ENCODE measurements at regions not wholly inside any gene's neighbourhood (a gene's known extent, or its start where the extent isn't known, plus 50 kb on each side); places are given as distances from the start of the nearest gene placed in this dataset.

DNA sequence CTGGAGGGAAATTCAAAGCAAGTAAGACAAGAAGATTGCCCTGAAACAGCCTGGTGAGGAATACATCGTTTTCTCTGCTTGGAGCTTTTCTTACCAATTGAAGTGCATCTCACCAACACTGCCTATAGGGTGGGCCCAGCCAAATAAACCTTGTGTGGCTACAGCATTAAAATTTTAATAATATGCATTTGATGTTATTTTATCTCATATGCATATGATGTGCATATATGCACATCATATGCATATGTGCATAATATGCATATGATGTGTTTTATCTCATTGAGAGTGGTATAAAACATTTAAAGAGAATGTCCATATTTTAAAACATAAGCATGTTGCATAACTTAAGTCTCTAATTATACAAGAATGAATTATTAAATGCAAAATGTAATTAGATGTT, 328.6 kb upstream of the ARID1B start:
- peaks cover 0 to 2% of the 10 kb centered on the region in 2 donors for H3K4me1 ChIP-seq (ENCODE audit: control insufficient read depth in 2 of 2, insufficient read depth in 2 of 2, low read length in 1 of 2)
- H3K4me3 ChIP-seq (ENCODE audit: low read depth in 1 of 2, low read length in 2 of 2) = no peak overlapping the region
- no peaks in the 10 kb centered on the region for H3K9me3 ChIP-seq (ENCODE audit: control insufficient read depth in 2 of 2, insufficient read depth in 1 of 2, low read depth in 1 of 2, low read length in 1 of 2)
- 78% methylated on average over 1 of the region's 1 CpG for WGBS, 2 donors
- H3K36me3 ChIP-seq (ENCODE audit: control insufficient read depth in 2 of 2, insufficient read depth in 2 of 2, low read length in 1 of 2) = no peaks in the 10 kb centered on the region
- no peaks in the 10 kb centered on the region for H3K27me3 ChIP-seq (ENCODE audit: control insufficient read depth in 1 of 2, insufficient read depth in 2 of 2, low read length in 2 of 2)
- no peak overlapping the region for H3K27ac ChIP-seq (ENCODE audit: low read depth in 2 of 2, low read length in 1 of 2)

DNA sequence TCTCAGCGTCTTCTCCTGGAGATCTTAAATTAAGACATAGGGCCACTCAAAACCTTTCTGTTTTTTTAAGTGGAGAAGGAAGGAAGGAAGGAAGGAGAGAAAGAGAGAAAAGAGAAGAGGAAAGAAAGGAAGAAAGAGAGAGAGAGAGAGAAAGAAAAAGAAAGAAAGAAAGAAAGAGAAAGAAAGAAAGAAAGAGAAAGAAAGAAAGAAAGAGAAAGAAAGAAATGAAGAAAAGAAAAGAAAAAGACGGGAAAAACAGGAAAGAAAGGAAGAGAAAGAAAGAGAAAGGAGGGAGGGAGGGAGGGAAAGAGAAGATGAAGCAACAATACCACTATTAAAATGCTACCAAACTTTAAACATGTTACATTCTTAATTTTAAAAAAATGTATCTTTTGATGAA, 336.5 kb upstream of the ARID1B start:
- 88 to 93% methylated on average over 2 of the region's 2 CpGs for WGBS, 2 donors
- no peaks in the 10 kb centered on the region for H3K27me3 ChIP-seq (ENCODE audit: control insufficient read depth in 1 of 2, insufficient read depth in 2 of 2, low read length in 2 of 2)
- H3K27ac ChIP-seq (ENCODE audit: low read depth in 2 of 2, low read length in 1 of 2) = no peak overlapping the region
- H3K4me3 ChIP-seq (ENCODE audit: low read depth in 1 of 2, low read length in 2 of 2) = no peak overlapping the region
- H3K9me3 ChIP-seq (ENCODE audit: control insufficient read depth in 2 of 2, insufficient read depth in 1 of 2, low read depth in 1 of 2, low read length in 1 of 2) = peaks cover 0 to 3% of the 10 kb centered on the region in 2 donors
- H3K4me1 ChIP-seq (ENCODE audit: control insufficient read depth in 2 of 2, insufficient read depth in 2 of 2, low read length in 1 of 2) = no peaks in the 10 kb centered on the region
- no peaks in the 10 kb centered on the region for H3K36me3 ChIP-seq (ENCODE audit: control insufficient read depth in 2 of 2, insufficient read depth in 2 of 2, low read length in 1 of 2)

DNA sequence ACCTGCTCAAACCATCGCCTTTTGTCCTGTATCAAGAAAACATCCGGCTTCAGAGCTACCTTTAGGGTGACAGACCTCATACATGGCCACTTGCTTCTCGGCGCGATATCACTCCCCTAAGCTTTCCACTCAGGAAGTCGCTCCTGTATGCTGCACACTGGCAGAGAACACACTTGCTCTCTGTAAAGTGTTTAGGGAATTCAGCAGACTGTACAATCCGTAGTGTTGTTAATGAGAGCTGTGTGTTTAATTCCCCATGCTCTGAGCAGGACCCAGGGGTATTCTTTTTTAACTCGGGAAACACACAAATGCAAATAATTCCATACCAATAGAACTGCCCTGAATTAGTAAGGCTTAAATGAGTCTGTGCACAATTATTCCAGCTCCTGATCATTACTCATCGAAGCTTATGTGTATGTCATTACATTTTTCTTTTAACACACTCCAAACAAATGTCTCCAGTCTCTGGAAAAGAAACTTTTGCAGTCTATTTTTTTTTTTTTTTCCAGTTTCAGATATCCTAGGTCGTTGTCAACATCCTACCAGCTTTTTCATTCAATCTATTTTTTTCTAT, 338.7 kb upstream of the ARID1B start:
- H3K4me1 ChIP-seq (ENCODE audit: control insufficient read depth in 2 of 2, insufficient read depth in 2 of 2, low read length in 1 of 2) = peaks cover 0 to 2% of the 10 kb centered on the region in 2 donors
- no peak overlapping the region for H3K4me3 ChIP-seq (ENCODE audit: low read depth in 1 of 2, low read length in 2 of 2)
- no peaks in the 10 kb centered on the region for H3K27me3 ChIP-seq (ENCODE audit: control insufficient read depth in 1 of 2, insufficient read depth in 2 of 2, low read length in 2 of 2)
- WGBS, 2 donors = 36 to 50% methylated on average over 10 of the region's 10 CpGs
- H3K9me3 ChIP-seq (ENCODE audit: control insufficient read depth in 2 of 2, insufficient read depth in 1 of 2, low read depth in 1 of 2, low read length in 1 of 2) = peaks cover 0 to 3% of the 10 kb centered on the region in 2 donors
- no peak overlapping the region for H3K27ac ChIP-seq (ENCODE audit: low read depth in 2 of 2, low read length in 1 of 2)
- no peaks in the 10 kb centered on the region for H3K36me3 ChIP-seq (ENCODE audit: control insufficient read depth in 2 of 2, insufficient read depth in 2 of 2, low read length in 1 of 2)

DNA sequence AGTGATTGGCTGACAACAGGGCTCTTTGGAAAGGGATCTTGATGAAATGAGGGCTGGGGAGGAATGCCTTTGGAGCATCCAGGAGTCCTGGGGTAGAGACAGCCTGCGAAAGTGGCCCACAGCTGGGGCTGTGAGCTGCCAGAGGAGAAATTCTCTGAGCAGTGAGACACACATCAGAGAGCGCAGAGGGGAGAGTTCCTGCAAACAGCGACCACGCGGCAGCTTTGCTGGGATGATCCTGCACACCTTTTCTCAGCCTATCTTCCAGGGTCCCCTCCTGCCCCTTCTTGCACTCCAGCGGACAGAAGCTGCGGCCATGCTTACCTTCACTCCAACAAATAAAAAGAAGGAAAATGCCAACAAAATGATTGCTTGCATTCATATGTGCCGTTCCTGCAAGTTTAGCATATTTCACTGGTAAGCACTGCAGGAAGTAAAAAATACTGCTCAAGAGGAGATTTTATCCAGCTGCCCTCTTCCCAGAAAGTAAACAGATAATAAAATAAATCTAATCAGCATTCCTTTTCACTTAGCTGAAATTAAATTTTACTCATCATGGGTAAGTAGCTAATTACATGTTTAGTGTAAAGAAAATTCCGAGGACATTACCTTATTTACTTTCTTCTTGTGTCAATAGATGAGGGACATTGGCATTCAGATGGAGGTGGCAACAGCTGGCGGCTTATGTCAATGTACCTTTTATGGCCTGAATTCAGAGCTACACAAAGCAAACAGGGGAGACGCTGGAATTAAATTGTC, 339.9 kb upstream of the ARID1B start:
- H3K9me3 ChIP-seq (ENCODE audit: control insufficient read depth in 2 of 2, insufficient read depth in 1 of 2, low read depth in 1 of 2, low read length in 1 of 2) = peaks cover 0 to 3% of the 10 kb centered on the region in 2 donors
- H3K27ac ChIP-seq (ENCODE audit: low read depth in 2 of 2, low read length in 1 of 2) = no peak overlapping the region
- 64 to 78% methylated on average over 11 of the region's 11 CpGs for WGBS, 2 donors
- no peak overlapping the region for H3K4me3 ChIP-seq (ENCODE audit: low read depth in 1 of 2, low read length in 2 of 2)
- H3K27me3 ChIP-seq (ENCODE audit: control insufficient read depth in 1 of 2, insufficient read depth in 2 of 2, low read length in 2 of 2) = no peaks in the 10 kb centered on the region
- peaks cover 0 to 2% of the 10 kb centered on the region in 2 donors for H3K4me1 ChIP-seq (ENCODE audit: control insufficient read depth in 2 of 2, insufficient read depth in 2 of 2, low read length in 1 of 2)
- H3K36me3 ChIP-seq (ENCODE audit: control insufficient read depth in 2 of 2, insufficient read depth in 2 of 2, low read length in 1 of 2) = no peaks in the 10 kb centered on the region

DNA sequence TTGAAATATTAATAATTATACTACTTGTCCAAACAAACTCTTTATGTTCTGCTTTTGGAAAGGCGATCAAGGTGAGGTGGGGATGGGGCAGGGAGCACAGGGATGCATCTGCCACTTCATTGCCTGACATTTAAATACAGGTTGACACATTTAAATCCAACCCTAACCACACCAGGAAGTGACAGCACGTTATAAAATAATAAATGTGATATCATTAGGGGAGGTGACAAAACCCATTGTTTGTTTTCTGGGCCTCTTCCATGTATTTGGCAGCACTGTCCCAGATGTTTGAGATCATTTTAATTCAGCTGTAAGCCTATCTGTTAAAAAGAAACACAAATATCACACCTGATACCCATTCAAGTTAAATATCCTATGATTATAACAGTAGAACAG, 342.4 kb upstream of the ARID1B start:
- peaks cover 0 to 2% of the 10 kb centered on the region in 2 donors for H3K4me1 ChIP-seq (ENCODE audit: control insufficient read depth in 2 of 2, insufficient read depth in 2 of 2, low read length in 1 of 2)
- 60 to 65% methylated on average over 2 of the region's 2 CpGs for WGBS, 2 donors

DNA sequence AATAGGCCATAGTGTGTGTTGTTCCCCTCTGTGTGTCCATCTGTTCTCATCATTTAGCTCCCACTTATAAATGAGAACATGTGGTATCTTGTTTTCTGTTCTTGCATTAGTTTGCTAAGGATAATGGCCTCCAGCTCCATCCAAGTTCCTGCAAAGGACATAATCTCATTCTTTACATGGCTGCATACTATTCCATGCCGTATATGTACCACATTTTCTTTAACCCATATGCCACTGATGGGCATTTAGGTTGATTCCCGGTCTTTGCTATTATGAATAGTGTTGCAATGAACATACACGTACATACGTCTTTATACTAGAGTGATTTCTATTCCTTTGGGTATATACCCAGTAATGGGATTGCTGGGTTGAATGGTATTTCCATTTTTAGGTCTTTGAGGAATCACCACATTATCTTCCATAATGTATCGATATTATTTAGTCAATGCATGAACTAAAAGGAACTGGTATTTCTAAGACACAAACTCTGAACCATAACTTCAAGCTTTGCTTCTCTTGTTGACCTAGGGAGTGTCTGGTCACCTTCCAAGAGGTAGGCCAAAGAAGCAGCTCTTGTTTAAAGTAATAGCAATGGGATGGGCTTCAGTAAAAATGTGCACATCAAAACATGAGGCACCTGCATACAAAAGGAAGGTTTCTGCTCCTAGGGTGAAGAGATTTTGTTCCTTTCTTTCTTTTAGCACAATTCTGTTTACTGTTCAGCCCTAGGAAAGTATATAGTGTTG, 343.0 kb upstream of the ARID1B start:
- no peaks in the 10 kb centered on the region for H3K9me3 ChIP-seq (ENCODE audit: control insufficient read depth in 2 of 2, insufficient read depth in 1 of 2, low read depth in 1 of 2, low read length in 1 of 2)
- H3K36me3 ChIP-seq (ENCODE audit: control insufficient read depth in 2 of 2, insufficient read depth in 2 of 2, low read length in 1 of 2) = no peaks in the 10 kb centered on the region
- peaks cover 0 to 2% of the 10 kb centered on the region in 2 donors for H3K4me1 ChIP-seq (ENCODE audit: control insufficient read depth in 2 of 2, insufficient read depth in 2 of 2, low read length in 1 of 2)
- no peak overlapping the region for H3K4me3 ChIP-seq (ENCODE audit: low read depth in 1 of 2, low read length in 2 of 2)
- H3K27ac ChIP-seq (ENCODE audit: low read depth in 2 of 2, low read length in 1 of 2) = no peak overlapping the region
- no peaks in the 10 kb centered on the region for H3K27me3 ChIP-seq (ENCODE audit: control insufficient read depth in 1 of 2, insufficient read depth in 2 of 2, low read length in 2 of 2)
- WGBS, 2 donors = 93 to 94% methylated on average over 5 of the region's 5 CpGs

More for the DNA sequence above, 342.4 kb upstream of the ARID1B start:
- H3K27me3 ChIP-seq (ENCODE audit: control insufficient read depth in 1 of 2, insufficient read depth in 2 of 2, low read length in 2 of 2) = no peaks in the 10 kb centered on the region
- no peaks in the 10 kb centered on the region for H3K9me3 ChIP-seq (ENCODE audit: control insufficient read depth in 2 of 2, insufficient read depth in 1 of 2, low read depth in 1 of 2, low read length in 1 of 2)
- H3K36me3 ChIP-seq (ENCODE audit: control insufficient read depth in 2 of 2, insufficient read depth in 2 of 2, low read length in 1 of 2) = no peaks in the 10 kb centered on the region
- H3K27ac ChIP-seq (ENCODE audit: low read depth in 2 of 2, low read length in 1 of 2) = no peak overlapping the region
- H3K4me3 ChIP-seq (ENCODE audit: low read depth in 1 of 2, low read length in 2 of 2) = no peak overlapping the region

DNA sequence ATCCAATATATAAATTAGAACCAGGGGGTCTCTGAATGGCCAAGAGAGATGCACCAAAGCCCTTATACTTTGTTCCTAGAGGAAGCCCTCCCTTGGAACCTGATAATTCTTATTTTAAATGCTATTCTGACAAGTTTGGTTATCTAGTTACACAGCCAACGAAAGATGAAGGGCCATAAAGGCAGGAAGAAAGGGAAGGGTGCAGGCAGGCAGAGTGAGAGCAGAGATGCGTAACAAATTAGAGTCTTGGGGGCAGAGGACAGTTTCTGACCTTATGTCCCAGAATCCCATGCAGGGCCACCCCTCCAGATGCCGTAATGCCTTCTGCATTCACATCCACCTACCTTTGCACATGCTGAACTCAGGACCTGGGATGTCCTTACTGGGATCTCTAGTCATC, 344.6 kb upstream of the ARID1B start:
- Histone ChIP-seq H3K4me1 (ENCODE audit: control insufficient read depth in 2 of 2, insufficient read depth in 2 of 2, low read length in 1 of 2) (peaks cover 0 to 2% of the 10 kb centered on the region in 2 donors), H3K27me3 (ENCODE audit: control insufficient read depth in 1 of 2, insufficient read depth in 2 of 2, low read length in 2 of 2) (no peaks in the 10 kb centered on the region), H3K9me3 (ENCODE audit: control insufficient read depth in 2 of 2, insufficient read depth in 1 of 2, low read depth in 1 of 2, low read length in 1 of 2) (no peaks in the 10 kb centered on the region), H3K36me3 (ENCODE audit: control insufficient read depth in 2 of 2, insufficient read depth in 2 of 2, low read length in 1 of 2) (no peaks in the 10 kb centered on the region), H3K4me3 (ENCODE audit: low read depth in 1 of 2, low read length in 2 of 2) (no peak overlapping the region), H3K27ac (ENCODE audit: low read depth in 2 of 2, low read length in 1 of 2) (no peak overlapping the region)
- WGBS, 2 donors = 87 to 94% methylated on average over 3 of the region's 3 CpGs

DNA sequence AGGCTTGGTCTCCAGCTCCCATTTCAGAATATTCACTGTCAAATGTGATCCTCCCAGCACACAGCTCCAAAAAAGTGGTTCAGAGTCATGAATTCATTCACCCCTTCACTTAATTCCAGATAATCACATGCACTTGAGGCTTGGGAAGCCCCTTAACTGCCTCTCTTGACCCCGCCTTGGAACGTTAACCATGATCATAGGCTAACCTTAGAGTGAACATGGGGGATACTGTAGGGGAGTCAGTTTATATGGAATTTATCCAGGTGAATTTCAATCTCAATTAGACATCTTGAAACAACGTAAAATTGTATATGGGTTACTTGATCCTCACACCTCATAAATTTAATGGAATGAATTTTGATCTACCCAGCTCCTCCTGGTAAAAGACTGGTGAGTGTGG, 346.8 kb upstream of the ARID1B start:
- H3K4me3 ChIP-seq (ENCODE audit: low read depth in 1 of 2, low read length in 2 of 2) = no peak overlapping the region
- no peaks in the 10 kb centered on the region for H3K27me3 ChIP-seq (ENCODE audit: control insufficient read depth in 1 of 2, insufficient read depth in 2 of 2, low read length in 2 of 2)
- no peaks in the 10 kb centered on the region for H3K36me3 ChIP-seq (ENCODE audit: control insufficient read depth in 2 of 2, insufficient read depth in 2 of 2, low read length in 1 of 2)
- H3K9me3 ChIP-seq (ENCODE audit: control insufficient read depth in 2 of 2, insufficient read depth in 1 of 2, low read depth in 1 of 2, low read length in 1 of 2) = no peaks in the 10 kb centered on the region
- 62 to 78% methylated on average over 3 of the region's 3 CpGs for whole genome bisulfite sequencing, 2 donors
- H3K4me1 ChIP-seq (ENCODE audit: control insufficient read depth in 2 of 2, insufficient read depth in 2 of 2, low read length in 1 of 2) = peaks cover 0 to 8% of the 10 kb centered on the region in 2 donors
- no peak overlapping the region for H3K27ac ChIP-seq (ENCODE audit: low read depth in 2 of 2, low read length in 1 of 2)

DNA sequence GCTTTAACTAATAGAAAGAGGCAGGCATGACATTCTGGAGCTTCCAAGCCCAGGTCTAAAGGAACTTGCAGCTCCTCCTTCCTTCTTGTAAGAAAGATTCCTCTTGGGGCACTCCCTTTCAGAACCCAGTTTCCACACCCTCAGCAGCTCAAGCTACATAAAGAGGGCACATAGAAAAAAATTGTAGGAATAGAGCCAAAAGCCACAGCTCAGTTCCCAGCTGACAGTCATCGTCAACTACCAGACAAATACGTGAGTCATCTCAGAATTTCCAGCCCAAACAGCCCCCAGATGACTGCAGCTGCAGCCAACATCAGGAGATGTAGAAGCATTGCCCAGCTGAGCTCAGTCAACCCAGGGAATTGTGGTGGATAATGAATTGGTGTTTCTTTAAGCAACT, 349.8 kb upstream of the ARID1B start:
- H3K36me3 ChIP-seq (ENCODE audit: control insufficient read depth in 2 of 2, insufficient read depth in 2 of 2, low read length in 1 of 2) = no peaks in the 10 kb centered on the region
- WGBS, 2 donors = 9 to 25% methylated on average over 2 of the region's 2 CpGs
- H3K9me3 ChIP-seq (ENCODE audit: control insufficient read depth in 2 of 2, insufficient read depth in 1 of 2, low read depth in 1 of 2, low read length in 1 of 2) = peaks cover 0 to 3% of the 10 kb centered on the region in 2 donors
- H3K27ac ChIP-seq (ENCODE audit: low read depth in 2 of 2, low read length in 1 of 2) = peak overlapping the region in 1 of 2 donors; percentile 65
- peaks cover 0 to 8% of the 10 kb centered on the region in 2 donors for H3K4me1 ChIP-seq (ENCODE audit: control insufficient read depth in 2 of 2, insufficient read depth in 2 of 2, low read length in 1 of 2)
- H3K4me3 ChIP-seq (ENCODE audit: low read depth in 1 of 2, low read length in 2 of 2) = no peak overlapping the region
- no peaks in the 10 kb centered on the region for H3K27me3 ChIP-seq (ENCODE audit: control insufficient read depth in 1 of 2, insufficient read depth in 2 of 2, low read length in 2 of 2)
